CD4-positive, alpha-beta T cell treated with Interleukin-15 for 4 hours (primary cell): ENCODE measurements at regions not wholly inside any gene's neighbourhood (a gene's known extent, or its start where the extent isn't known, plus 50 kb on each side); places are given as distances from the start of the nearest gene placed in this dataset.
A peak's percentile ranks its signal among the peaks of the same experiment; 100 is the strongest.

Experiments used
- DNase-seq: peaks from one replicate; pipeline ENCODE4 v3.0.0-alpha.2; 2020; ENCODE audit warnings: low spot score

DNA sequence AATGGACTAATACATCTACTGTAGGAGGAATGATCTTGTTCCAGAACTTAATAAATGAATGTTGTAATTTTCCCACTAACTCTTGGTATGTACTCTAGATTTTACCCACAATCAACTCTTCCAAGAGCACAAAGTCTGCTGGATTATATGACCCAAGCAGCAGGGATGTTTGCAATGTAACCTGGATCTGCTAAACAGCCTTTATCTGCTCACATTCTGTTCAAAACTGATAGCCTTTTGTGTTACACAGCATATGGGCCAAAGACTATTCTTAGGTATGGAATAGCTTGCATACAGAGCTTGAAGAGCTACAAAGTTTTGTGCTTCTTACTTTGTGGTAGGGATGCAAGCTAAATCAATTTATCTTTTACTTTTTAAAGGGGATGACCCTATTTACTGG lies 213.7 kb upstream of the DCN start:
- no peak for DNase-seq

DNA sequence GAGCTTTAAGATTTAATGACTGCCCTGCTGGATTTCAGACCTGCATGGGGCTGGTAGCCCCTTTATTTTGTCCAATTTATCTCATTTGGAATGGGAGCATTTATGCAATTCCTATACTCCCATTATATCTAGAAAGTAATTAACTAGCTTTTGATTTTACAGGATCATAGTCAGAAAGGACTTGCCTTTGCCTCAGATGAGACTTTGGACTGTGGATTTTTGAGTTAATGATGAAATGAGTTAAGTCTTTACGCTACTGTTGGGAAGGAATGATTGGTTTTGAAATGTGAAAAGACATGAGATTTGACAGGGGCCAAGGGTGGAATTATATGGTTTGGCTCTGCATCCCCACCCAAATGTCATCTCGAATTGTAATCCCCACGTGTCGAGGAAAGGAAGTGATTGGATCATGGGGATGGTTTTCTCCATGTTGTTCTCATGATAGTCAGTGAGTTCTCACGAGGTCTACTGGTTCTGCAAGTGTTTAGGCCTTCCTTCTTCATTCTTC lies 213.1 kb upstream of the DCN start:
- DNase-seq = no peak

DNA sequence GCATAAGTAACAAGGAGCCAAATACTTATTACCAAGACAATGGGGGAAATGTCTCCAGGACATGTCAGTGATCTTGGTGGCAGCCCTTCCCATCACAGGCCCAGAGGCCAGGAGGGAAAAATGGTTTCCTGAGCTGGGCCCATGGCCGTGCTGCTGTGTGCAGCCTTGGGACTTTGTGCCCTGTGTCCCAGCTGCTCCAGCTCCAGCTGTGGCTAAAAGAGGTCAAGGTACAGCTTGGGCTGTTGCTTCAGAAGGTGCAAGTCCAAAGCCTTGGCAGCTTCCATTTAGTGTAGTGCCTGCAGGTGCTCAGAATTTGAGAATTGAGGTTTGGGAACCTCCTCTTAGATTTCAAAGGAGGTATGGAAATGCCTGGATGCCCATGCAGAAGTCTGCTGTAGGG lies 212.3 kb upstream of the DCN start:
- no peak for DNase-seq

DNA sequence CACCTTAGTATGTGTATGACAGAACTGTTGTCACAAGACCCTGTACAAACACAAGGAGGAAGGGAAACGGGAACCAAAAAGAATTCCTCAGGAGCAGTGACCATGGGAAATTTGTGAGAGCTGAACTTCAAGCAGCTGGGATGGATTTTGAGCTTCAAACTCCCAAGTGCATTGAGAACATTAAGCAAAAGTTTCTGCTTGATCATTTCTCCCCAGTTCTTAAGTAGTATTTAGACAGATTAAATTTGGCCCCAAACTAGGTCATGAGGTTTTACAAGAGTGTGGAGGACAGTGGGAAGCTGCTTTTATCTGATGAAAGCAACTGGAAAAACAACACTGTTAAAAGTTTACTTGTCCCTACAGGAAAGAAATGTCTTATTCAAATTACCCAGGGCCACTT lies 206.0 kb upstream of the DCN start:
- DNase-seq = no peak

DNA sequence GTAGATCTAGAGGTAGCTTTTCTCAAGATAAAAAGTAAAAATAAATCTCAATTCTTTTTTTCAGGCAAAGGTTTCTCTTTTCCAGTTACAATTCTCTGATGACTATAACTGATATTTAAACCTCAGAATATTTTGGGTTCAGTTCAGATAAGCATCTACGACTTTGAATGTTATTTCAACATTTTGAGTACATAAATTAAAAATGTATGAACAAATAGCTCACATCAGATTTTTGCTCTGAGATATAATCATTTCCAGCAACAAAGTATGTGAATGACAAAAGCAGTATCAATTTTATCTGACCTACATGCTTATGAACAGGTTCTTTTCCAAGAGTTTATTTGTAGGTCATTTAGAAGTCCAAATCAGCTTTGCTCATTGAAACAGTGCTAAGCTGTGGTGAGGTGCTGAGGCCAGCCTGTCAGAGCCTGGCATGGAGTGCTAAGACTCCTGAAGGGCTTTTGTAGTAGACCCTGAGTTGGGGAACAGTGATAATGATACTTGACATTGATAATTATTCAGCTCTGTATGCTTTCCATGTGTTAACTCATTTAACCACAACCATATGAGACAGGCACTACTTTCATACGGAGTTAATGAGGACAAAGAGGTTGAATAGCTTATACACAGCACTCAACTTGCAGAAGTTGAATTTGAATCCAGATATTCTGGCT lies 205.0 kb upstream of the DCN start:
- no peak for DNase-seq

DNA sequence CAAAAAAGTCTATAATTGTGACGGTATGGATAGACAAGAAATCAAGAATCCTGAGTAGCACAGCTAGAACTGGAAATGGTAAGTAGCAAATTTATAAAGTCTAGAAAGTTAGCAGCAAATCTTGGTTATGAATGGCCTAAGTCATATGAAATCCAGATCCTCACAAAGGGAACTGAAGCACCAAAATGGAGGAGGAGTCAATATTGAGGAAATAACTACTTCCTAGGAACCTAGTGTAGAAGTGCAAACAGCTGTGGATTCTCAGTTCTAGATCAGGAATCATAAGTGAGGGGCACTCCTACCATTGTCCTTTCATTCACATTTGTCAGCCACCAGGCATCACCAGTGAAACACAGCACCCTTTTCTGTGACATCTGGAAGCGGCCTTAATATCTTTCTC lies 202.2 kb upstream of the DCN start:
- DNase-seq = no peak

DNA sequence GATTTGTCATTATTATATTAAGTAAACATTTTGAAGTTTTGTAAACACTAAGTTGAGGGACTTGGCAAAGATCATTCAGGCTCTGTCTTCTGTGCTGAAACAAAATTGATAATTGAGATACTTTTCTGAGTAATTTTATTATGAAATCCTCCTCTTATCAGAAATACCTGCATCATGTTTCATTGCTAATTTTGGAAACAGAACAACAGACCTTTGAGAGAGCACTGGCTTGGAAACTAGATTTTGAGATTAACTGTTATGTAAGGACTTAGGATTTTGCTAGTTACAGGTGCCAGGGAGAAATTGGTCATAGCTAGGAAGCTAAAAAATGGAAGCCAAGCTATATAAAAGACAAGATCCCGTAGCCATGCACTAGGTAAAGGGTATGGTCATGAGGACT lies 201.7 kb upstream of the DCN start:
- DNase-seq = no peak

DNA sequence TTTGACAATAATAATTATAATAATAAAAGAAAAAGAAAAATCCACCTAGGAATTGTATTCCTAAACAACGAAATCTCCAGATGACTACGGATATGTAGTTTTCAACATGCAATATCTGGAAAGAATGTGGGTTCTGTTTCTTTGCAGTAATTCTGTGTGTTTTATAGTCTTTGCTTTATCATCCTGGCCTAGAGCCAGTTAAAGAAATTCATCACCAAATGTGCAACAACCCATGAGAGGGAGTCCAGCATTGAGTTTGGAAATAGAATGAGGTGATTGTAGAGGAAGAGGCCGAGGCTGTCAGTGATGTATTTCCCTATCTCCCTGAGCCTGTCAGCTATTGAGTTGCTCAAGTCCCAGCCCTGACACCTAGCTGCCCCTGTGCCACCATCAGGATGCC lies 200.5 kb upstream of the DCN start:
- no peak for DNase-seq

DNA sequence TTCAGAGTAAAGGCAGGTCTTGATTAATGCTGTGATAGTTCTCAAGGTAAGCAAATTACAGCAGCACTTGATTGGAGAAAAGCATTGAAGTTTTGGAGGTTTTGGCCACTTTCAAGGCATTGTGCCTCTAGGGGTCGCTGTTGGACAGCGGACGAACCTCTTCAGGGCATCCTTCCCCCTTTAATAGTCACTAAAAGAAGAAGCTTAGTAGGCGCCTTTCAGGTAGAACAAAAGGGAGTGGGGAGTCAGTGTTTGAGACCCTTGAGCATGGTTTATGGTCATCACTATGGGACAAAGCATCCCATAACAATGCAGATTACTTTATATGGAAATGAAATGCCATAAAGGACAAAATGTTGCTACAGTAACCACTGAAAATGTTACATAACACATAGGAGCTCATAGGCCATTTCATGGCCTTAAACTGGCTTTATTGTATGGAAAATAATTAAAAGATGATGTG lies 199.5 kb upstream of the DCN start:
- peak; percentile 84 for DNase-seq

DNA sequence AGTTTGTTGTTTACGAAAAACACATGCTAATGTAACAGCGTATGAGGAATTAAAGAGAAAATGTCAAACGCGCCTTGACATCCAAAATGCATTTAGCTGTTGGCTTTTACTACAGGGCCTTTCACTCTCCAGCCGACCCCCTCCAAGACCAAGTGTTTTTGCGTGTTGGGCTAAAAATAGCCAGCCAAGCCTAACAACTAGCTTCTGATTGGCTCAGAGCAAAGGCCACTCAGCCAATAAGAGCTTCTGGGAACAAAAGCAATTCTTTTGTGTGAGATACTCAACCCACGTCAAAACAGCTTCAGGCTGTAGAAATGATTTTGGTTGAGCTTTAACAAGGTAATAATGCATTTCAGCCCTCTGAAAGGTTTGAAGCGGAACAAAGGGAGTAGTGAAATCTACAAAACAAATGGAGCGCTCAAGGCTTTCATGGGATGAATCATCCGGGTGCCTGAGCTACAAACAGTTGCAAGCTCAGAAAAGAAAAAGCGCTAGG lies 198.7 kb upstream of the DCN start:
- DNase-seq = no peak

DNA sequence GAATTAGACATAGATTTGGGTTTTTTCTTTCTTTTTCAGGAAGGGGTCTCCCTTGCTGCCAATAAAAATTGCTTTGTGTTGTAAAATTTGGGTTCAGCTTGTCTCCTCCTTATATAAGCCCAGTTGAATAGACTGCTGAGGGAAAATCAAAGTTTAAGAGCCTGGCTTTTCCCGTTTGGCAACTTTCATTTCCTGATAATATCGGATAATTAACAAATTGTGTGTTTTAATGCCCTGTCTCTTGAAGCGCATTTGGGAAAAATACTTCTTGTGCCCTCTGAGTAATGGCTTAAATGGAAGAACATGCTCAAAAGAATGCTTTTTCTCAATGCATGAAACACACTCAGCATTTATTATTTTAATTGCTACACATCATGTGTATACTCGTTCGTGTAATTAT lies 198.0 kb upstream of the DCN start:
- DNase-seq = no peak

DNA sequence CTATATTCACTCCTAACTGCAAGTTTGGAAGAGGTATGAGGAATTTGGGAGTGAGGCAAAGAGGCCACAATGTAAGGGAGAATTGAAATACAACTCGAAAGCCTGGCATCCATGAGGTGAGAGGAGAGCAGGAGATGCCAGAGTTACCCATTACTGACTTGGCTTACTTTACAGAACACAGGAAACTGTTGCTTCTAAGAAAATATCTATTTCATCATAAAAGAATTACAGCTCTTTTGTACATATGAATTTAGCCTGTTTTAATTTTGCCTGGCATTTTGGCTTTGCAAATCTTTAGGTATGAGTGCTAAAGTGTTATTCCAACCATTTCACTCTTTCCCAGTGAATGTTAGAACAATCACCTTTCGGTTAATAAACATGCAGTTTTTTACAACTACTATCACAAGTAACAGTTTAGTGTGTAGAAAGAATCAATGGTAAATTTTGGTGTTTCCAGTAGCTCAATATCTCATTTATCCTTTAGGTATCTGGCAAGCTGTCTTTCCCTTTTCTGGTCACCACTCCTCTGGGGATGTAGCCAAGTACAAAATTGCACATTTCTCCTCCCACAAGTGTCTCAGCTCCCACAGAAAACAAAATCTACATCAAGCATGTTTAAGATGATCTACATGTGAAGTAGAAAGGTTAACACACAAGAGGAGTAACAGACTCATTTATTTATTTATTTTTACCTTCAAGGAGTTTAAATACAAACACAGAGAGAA lies 196.6 kb upstream of the DCN start:
- DNase-seq = no peak

DNA sequence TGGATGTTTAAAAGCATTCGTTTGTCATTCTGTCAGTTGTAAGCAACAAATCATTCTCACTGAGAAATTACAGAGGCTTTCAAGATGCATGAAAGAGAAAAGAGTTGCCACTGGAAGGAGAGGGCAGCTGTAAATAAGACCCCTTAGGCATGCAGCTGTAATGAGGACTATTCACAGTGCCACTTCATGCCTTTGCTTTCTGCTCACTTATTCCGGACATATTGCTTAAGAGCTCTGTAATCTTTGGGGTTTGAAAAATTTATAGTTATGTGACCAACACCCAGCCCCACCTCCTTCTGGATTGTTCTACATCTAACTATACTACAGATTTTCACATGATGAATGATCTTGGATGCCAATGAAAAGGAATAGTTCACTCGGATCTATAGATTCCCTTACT lies 194.8 kb upstream of the DCN start:
- no peak for DNase-seq

DNA sequence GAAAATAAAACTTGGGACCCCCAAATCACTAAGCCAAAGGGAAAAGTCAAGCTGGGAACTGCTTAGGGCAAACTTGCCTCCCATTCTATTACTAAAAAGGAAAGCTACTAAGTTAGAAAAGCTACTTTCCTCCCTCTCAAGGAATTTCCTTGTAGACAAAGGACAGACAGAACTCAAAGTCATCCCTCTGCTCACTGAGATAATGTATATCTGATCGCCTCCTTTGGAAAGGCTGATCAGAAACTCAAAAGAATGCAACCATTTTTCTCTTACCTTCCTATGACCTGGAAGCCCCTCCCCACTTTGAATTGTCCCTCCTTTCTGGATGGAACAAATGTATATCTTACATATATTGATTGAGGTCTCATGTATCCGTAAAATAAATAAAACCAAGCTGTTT lies 190.5 kb upstream of the DCN start:
- no peak for DNase-seq

DNA sequence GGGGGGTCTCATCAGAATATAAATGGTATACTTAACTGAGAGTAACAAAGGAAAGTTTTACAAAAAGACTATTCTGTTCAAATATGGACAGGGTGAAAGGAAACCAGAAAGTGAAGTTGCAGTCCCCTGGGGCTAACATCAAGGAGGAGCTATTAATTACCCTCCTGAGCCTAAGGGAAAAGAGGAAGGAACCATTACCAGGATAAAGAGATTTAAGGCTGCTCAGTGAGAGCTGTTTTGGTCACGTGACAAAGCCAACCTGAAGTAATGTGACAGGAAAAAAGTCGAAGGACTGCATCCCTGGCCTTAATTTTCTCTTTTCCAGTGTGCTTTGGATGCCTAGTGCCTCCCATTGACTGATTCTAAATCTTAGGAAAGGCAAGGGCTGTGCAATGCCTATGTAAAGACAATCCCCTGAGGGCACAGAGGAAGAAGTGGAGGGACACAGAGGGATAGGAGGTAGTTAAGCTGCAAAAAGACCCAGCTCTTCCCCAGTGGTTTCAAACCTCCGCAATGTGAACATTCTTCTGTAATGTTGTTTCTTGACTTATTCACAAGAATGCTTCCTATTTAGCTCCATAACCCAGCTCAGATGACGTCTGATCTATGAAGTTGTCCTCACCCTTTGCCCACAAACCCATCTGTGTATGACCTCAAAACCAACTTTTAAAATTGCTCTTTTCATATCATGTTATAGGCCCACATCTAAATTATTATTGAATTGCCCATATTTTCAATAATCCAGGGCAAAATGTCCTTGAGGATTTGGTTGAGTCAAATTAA lies 187.7 kb upstream of the DCN start:
- DNase-seq = no peak

DNA sequence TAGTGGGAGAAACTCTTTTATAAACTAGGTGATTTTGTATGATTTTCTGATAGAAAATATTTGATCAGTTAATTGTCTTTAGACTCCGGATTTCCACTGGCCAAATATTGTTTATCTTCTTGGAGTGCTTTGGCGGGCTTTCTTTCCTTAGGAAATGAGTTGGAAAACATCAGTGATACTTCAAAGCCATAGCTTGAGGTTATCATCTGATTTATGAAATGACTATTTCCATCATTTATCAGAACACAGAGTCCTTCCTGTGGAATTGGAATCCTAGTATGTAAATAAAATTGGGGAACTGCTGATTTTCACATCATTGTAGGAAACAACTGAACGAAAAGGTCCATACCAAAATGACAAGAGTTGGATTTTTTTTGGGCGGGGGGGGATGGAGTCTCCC lies 186.0 kb upstream of the DCN start:
- no peak for DNase-seq

DNA sequence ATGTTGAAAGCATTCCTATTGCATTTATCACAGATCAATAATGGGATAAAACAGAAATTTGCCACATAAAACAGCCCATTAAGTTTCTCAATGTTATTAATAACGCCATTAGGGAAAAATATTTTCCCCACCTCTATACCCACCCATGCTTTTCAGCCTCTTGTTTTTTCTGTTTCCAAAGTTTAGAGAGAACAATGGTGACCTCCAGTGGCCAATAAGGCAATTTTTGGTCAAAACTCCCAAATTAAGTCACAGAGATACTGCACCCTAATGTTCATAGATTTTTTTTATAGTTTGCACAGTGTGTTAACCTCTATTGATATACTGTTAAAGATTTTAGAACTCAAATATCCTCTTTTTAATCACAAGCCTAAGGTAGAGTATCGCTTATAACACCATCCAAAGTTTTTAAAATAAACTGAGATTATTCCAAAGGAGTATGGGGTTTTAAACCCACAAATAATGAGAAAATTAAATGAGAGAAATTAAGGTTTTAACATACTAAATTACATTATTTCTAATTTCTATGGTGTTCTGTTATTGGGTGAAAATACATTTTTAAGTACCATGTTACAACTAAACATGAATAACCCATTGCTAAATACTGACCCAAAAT lies 184.7 kb upstream of the DCN start:
- DNase-seq = no peak

DNA sequence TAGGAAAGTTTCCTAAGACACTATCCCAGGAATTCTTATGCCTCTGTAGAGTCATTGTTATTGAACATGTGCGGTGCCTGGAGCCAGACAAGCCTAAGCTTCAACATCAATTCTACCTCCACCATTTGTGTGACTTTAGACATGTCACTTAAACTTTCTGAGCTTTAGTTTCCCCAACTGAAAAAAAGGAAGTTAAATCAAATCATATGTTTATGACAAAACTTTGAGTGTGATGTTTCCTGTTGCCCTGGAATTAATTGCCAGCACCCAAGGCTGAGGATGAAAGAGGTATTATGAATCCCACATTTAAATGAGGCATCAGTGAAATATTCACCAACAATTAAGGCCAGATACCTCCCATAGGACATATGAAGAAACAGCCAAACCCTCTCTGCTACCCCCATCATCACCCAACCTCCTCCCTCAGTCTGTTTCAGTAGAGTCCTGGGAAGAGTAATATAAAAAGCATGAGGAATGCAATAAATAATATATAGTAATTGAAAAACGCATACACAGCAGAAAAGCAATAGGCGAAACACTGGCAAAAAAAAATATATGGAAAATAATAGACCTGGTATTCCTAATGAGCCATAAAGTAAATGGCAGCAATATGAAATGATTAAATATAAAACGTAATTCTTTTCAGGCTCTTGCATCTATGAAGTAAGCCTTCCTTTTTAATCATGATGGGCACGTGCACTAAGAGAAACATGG lies 182.0 kb upstream of the DCN start:
- DNase-seq = no peak

DNA sequence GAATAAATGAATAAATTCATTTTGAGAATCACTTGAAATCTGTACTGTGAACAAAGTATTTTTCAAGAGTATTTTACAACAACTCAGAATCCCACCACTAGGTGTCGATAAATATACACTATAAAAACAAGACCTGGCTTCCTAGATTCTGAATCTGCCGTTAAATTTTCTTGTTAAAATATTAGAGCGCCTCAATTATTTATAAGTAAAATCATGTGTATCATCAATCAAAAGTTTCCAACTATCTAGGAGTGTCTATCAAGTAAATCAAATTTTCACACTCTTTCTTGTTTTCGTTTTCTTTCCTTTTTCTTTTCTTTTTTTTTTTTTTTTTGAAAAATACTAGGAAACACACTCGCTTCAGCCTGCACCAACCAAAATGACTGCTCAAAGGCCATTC lies 179.2 kb upstream of the DCN start:
- DNase-seq = peak; percentile 34

DNA sequence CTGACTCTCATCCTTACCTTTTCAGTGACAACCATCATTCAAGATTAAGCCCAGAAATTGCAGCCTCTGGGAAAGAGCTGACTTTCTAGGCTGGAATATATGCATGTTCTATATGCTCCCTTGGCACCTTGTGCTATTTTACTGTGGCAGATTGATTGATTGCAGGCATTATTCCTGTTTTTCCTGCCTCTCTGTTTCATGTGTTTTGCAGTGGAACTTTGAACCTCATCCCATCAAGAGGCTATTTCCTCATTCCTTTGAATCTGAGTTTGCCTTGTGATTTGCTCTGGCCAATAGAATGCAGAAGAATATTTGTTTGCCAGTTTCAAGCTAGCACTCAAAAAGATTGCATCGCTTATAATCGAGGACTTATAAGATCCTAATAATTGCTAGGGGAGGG lies 174.8 kb upstream of the DCN start:
- DNase-seq = no peak

DNA sequence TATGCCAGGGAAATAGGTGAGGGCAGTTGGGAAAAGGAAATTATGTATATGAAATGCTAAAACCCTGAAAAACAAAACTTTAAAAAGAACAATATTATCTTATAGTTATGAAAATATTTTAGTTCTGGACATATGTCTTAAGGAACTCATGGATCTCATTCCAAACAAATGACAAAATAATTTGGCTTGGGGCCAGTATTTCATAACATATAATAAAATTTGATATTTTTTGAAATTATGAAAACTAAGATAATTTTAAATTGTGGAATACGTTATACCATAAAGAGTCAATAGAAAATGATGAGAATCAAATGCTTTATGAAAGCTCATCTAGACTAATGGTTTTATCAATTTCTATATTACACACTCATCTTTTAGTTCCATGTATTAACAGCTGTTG lies 173.8 kb upstream of the DCN start:
- DNase-seq = no peak
